NCI-H82 treated with DMSO at 0.1 percent for 48 hours (cell line): ENCODE measurements at regions not wholly inside any gene's neighbourhood (a gene's known extent, or its start where the extent isn't known, plus 50 kb on each side); places are given as distances from the start of the nearest gene placed in this dataset.

Experiments used
- DNase-seq: peaks from one replicate; lab custom pipeline; 2025; ENCODE audit not compliant: unreplicated experiment; lab: John Stamatoyannopoulos, UW

DNA sequence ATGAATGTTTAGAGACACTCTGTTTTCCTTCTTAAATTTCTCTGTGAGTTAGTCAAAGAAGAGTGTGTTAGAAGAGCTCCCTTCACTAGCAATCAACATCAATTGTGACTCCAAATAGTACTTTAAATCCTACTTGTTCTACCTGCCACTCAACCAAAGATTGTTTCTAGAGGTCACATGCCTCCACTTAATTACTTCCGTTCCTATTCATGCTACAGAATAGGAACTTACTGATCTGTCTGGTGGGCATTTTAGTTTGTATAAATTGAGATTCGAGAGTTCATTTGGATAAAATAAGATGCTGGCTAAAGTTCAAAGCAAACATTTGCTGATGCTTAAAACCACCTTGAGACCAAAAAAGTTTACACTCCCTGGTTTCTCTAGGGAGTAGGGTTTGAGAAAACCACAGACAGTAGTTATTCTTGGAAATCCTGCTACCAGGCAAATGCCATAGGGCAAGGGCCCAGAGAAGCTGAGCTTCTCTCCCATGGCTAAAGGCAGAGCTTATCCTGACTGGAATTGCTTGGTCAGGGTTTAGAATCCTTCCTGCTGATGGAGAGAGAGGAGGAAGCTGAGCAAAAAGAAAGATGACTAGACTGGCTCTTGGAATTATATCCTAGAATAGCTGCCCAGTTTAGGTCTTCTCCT is 389.6 kb upstream of the ATP2B1 start:
- DNase-seq: no peak

DNA sequence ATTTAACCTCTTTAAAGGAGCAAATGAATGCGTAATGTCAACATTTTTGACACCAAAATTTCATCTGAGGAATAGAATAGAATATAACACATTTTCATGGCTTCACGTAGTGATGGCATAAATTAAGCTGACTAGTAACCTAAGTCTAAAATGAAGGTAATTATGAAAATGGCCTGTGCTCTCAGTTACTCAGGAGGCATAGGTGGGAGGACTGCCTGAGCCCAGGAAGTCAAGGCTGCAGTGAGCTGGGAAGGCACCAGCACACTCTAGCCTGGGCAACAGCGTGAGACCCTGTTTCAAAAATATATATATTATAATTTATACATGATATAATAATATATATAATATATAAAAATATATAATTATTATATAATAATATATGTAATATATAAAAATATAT is 383.2 kb upstream of the ATP2B1 start:
- DNase-seq: no peak

DNA sequence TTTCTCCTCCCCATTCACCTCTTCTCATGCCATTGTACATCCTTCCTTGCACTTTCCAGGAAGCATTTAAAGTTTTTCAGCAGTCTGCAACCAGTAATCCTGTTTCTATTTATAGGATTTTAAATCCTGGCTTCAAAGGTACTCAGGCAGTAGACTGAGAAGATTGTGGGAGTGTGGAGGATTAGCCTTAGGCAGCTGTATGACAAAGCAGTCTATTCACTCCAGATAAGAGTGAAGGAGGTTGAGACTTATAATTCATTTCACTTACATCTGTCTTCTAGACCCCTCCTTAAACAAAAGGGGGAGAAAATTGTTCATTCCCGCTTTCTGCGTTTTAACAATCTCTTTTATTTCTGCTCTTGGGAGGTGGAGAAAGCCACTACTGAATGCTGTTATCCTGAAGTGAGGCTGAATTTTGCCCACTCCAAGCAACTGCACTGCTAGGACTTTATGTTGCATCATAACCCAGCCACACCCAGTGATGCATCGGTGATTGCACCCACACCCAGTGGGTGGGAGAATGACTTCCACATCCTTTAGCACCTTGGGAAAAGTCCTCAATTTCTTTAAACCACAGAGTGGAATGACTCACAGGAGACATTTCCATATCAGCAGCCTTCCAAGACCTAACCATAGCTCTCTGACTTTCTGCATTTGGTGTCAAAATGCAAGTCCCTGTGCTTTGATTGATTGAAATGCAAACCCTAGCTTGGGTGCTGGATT is 382.5 kb upstream of the ATP2B1 start:
- DNase-seq: peak; percentile 92

DNA sequence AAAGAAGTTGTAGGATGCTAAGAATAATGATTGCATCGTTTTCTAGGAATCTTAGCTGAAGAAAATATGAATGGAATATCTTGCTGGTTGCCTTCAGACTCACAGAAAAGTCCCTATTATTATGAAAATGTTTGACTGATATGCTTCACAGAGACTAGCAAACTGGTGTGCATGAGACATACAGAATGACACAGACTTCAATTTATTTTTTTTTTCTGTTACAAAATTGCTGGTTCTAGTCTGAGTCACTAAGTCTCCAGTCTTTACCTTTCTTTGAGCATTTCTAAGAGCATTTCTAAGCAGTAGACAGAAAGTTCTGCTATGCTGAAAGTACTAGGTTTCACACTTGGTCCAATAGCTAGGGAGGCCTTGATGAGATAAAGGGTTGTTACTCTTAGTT is 377.6 kb upstream of the ATP2B1 start:
- no peak for DNase-seq

DNA sequence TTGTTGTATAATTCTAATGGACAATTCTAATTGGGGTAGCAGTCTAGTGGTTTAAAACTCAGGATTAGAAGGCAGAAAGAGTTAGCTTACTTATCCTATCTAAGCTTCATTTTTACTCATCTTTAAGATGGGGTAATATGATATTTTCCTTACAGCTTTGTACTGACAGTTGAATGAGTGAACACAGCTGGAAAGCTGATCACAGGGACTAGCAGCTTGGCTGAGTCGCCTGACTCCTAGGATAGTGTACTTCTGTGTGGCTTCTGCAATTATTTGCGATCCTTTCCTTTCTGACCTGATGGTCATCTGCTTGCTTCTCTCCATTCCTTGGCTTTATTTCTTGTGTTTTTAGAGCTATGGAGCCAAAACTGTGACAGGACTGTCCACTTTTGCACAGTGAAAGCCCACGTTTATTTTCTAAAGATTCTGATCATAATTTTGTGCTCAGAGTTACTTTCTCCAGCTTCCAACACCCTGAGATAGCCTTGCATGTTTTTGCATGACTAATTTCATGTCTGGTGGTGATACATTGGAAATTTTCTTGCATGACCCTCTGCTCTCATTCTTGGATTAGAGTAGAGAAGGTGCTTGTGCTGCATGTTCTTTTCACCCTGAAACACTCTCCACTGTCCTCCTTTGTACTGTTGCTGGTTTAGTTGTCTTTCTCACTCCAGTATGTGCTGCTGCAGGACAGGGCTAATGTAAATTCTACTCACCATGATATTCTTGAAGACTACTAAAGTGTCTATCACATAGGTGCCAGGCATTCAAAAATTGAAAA is 377.0 kb upstream of the ATP2B1 start:
- no peak for DNase-seq

DNA sequence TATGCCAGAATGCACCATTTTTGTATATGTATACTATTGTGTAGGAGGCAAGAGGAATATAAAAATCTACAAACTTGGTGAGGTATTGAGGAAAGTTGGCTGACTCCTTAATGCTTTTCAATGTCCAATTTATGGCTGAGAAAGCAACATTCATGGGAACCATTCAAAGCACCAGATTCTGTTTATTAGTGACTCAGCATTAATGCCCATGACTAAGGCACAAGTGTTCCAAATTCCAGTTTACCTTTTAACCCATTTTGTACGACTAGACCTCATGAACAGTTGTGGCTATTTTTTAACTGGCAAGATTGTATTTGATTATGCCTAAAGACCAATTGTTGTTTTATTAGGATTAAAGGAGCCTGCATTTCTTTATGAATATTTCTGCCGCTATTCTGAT is 375.4 kb upstream of the ATP2B1 start:
- DNase-seq: no peak

DNA sequence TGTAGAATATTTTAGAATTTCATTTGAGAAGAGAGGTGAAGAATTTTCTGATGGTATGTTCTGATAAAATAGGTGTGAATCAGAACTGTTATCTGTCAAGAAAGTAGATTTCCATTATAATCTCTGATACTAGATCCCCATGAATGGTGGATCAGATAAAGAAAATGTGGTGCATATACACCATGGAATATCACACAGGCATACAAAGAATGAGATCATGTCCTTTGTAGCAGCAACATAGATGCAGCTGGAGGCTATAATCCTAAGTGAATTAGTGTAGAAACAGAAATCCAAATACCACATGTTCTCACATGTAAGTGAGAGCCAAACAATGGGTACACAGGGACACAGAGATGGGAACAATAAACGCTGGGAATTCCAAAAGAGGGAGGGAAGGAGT is 372.0 kb upstream of the ATP2B1 start:
- DNase-seq: no peak

DNA sequence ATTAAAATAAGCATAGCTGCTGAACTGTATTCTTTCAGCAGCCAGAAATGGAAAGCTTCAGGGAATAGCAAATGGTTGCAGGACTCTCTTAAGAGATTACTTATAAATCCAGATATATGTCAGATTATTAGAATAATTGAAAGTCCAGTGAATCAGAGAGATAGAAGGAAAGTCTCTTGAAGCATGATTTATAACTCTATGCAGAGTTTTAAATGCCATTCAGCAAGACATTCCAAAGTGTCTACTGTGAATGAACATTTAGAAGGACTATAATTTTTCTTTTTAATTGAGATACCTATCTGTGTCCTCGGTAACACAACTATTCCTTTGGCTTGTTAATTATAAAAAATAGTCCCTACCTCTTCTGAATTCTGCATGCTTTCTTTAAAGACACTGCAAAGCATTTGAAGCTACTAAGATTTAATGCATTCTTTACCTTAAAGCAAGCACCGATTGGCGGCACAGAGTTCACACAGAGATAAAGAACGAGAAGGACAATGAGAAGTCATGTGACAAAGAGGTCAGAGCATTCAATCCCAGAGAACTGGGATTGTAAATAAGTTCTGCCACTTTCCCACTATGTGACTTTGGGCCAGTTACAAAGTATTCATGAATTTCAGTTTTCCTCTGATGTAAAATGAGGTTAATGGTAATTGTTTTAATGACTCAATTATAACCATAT is 371.0 kb upstream of the ATP2B1 start:
- no peak for DNase-seq

DNA sequence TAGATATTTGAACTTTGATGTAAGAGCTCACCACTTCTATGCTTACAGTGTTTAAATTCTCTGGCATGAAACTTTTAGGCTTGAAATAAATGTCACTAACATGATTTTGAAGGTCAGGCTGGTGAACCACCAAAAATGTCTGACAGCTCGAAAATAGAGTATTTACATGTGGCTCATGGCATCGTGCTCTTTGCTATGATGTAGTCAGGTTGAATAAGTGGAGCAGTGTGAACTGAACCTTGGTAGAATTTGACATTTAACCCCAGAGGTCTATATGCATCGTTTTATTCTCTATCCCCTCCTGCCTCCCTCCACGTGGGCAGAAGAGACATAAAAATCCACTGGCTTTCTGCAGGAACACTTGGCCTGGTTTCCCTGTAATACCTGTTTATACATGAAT is 369.7 kb upstream of the ATP2B1 start:
- DNase-seq: no peak

DNA sequence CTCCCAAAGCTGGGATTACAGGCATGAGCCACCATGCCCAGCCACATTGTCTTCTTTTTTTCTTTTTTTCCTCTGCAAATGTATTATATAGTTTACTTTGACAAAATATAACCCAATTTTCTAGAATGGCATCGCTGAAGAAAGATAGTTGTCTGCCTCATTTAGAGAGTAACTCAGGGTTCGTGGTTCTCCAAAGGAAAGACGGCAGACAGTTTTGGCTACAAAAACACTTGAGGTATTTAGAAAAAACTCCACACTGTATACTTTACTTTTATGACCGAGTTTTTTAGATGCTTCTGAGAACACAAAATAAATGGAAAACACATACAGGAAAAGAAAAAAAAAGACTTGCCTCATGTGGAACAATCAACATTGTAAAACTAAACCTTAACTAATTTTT is 369.1 kb upstream of the ATP2B1 start:
- DNase-seq: no peak

DNA sequence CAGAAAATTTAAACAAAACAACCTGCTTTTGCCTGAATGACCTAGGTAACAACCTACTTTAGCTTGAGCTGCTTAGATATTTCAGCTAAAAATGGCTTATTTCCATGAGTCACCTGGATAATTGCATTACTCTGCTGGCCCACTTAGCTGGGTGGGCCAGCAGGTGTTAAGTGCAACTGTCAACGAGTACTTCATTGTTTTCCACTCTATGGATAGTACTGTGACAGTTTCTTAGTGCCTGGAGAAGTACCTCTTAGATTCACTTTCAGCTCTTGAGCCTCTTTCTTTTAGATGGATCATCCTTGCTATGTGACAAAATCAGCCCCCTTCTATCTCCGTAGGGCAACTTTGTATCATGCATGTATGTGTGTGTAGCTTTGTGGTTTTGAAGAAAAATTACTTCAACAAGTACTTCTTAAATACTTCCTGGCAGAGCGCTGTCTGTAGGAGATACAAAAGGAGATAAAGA is 368.2 kb upstream of the ATP2B1 start:
- DNase-seq: no peak

DNA sequence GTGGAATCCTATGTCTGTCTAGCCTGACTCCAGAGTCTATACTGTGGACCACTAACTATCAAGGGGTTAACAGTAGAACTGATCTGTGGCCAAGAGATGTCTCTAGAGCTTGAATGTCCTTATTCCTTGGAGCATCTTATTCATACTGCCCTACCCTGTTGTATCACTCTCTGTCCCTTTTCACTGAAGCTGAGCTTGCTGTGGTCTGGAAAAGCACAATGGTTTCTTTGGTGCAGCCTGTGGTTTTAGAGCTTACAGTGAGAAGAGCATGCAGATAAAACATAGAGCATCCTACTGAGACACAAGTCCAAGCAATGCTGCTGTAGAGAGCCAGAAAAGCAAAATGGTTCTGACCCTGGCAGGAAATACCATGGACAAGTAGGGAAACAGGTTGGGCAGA is 367.0 kb upstream of the ATP2B1 start:
- no peak for DNase-seq

DNA sequence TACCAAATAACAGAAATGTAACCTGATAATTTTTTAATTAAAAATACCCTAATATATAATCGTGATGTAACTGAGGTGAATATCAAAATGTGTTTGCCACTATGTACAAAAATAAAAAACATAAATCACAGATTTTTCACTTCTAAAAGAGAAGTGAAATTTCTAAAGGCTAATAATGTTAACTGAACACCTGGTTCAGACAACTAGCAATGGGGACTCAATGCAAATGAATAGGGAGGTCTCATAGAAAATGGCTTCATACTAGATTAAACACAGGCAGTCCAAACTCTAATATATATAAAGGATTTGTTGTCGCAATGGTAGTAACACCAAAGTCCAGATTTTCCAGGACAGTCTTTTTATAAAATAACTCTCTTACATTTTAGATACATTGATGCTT is 365.4 kb upstream of the ATP2B1 start:
- no peak for DNase-seq

DNA sequence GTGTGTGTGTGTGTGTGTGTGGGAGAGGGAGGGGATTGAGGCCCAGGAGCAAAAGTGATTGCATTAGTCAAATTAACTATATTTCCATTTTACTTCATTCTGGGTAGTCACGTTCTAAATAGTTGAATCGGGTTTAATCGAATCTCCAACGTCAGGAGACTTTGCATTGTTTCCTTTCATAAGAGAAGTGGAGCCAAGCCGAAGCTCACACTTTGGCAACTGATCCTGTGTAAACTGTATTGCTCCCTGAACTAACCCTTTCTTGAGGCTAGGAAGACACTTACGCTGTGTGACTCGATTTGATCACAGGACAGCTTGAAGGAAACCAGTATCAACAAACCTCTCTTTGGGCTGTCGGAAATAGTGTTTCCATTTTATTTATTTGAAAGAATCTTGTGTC is 363.4 kb upstream of the ATP2B1 start:
- DNase-seq: no peak

DNA sequence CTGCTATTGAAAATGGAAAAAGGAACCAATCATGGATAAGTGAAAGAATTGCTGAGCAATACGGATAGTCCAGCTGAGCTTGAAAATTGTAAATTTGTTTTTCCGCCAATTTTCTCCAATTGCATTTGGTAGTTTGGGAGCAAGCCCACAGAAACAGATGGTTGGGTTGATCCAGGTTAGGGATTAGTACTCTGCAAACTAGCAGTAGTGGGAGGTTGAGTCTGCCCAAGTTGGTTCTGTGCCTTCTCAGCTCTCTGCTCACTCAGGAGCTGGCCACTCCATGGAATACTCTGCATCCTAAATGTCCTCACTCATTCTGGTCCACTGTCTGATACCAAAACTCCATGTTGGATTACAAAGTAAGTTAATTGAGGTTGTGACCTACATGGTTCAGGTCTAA is 361.1 kb upstream of the ATP2B1 start:
- no peak for DNase-seq

DNA sequence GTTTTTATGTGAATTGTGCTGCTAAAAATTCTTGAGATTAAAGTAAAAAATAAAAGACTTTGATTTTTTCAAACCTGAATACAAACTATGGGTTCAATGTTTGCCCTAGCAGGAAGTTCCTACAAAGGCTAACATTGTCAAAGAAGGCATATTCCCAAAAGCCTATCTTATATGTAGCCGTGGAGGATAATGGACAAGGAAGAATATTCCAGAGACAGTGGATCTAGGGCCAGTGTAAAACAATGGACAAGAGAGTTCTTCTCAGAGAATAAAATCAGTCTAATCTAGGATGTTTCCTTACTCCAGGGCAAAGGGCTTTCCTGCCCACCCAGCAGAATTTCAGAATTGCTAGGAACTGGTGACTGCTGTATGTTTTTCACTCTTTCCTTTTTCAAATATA is 359.2 kb upstream of the ATP2B1 start:
- no peak for DNase-seq

DNA sequence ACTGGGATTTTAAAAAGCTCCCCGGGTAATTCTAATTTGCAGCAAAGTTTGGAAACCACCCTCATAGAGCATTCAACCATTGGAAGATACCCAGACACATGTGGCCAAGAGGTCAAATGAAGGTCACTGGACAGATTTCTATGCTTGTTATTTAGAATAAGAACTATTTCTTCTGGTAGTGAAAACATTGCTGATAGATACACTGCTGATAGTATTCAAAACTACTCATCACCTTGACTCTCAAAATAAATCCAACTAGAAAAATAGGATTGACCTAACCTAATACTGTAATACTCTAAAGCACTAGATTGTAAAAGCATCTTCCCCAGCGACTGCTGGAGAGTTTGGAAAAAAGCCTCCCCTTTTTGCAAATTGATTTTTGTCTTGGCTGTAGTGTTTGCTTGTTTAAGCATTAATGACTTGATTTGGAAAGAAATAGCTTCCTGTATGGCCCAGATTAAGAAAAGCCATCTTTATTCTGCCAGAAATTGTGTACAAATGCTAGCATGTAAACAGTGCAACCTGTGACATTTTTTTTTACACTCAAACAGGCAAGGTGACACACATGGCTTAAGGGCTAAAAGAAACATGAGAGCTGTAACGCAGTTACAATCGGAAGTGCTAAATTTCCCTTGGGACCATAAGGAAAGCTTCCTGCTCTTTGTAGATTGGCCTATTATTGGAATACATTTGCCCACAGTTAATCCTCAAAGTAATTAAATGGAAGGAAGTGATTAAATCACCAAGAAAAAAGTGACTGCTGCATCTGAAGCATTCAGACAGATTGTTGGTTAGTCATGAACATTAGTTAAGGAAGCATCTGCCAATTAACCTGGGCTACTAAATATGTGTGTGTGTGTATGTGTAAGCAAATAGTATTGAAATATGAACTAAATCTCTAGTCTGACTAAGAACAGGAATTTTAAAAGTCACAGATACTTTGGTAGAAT is 356.5 kb upstream of the ATP2B1 start:
- DNase-seq: peak; percentile 83

DNA sequence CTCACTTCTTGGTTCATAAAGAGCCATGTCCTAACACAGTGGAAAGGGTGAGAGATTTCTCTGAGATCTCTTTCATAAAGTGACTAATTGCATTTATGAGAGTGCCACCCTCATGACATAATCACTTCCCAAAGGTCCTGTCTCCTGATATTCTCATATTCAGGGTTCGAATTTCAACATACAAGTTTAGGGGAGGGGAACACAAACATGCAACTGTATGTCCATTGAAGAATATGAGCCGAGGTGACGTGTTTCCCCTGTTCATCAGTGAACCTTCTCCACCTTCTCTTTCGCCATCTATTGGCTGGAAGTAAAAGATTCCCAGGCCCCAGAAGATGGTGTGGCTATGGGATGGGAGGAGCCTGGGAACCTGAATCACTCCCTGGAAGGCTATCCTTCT is 354.2 kb upstream of the ATP2B1 start:
- DNase-seq: no peak

DNA sequence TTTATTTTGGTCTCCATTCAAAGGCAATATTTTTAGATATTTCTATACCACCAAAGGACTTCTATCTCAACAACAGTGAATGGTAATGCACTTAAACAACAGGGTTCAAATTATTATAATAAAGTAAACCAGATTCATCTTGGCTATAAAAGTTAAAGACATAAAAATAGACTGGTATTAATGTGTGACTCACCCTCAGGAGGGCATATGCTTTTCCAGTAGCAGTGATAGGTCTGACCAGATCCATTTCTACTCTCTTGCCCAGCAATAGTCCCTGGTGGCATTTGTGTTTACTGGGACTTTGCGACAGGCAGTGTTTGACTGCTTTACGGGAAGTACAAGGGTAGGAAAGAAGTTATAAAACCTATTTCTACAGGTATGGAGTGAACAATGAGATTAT is 353.2 kb upstream of the ATP2B1 start:
- no peak for DNase-seq

DNA sequence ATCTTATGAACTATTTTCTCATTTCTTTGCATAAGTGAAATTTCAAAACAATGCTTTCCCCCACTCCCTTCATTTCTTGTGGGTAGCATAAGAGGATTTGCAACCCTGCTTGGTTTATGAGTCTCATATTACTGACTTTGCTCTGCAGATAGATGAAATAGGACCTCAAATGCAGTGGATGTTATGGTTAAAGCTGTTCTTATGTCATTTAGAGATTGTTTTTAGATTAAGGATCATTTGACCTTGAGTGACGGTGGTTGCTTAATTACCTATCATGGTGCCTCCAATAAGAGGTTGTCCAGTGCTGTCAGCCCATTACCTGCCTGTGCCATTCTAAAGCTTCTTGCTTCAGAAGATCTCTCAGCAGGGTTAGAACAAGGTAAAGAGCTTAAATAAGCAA is 351.4 kb upstream of the ATP2B1 start:
- DNase-seq: peak; percentile 52
